ENCODE measurements at regions not wholly inside any gene's neighbourhood (a gene's known extent, or its start where the extent isn't known, plus 50 kb on each side); places are given as distances from the start of the nearest gene placed in this dataset.
A peak's percentile ranks its signal among the peaks of the same experiment; 100 is the strongest.
"Not testable (repeated sequence)": the region's sequence is repeated elsewhere in the genome, so short reads cannot be mapped to it uniquely, and the experiment has no call there.

DNA sequence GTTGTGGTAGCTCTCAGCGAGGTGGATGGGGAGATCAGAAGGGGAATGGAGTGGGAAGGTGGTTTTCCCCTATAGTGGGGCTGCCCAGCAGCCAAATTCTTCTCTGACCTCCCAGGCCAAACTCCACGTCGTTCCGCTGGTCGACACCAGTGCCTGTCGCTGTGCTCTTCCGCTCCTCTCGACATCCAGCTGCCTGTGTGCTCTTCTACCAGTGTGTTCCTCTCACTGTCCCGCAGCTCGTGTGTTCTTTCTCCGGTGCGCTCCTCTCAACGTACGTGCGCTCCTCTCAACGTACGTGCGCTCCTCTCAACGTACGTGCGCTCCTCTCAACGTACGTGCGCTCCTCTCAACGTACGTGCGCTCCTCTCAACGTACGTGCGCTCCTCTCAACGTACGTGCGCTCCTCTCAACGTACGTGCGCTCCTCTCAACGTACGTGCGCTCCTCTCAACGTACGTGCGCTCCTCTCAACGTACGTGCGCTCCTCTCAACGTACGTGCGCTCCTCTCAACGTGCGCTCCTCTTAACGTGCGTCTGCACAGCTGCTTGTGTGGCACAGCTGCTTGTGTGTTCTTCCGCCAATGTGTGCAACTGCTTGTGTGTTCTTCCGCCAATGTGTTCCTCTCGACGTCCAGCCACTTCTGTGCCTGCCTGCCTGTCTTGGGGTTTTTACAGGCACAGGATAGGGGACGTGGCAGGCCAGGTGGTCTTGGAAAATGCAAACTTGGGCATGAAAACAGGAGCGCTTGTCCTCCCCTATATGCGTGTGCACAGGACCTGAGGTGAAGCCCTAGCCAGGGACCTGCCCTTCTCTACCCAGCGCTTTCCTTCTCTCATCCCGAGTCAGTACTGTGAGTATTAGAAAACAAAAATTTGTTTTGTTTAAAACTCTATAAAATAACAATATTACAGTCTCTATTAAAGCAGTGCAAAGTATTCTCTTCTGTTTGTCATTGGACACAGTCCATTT is 991.1 kb downstream of the GBE1 start:
- Mint-ChIP-seq H3K9me3 (no peaks in the 10 kb centered on the region), H3K27me3 (no peaks in the 10 kb centered on the region), H3K4me1 (no peaks in the 10 kb centered on the region), H3K36me3 (ENCODE audit: insufficient read depth) (peaks cover 1% of the 10 kb centered on the region), H3K4me3 (peak overlapping the region; percentile 43), H3K27ac (ENCODE audit: low read depth) (no peak overlapping the region)
- no peak for DNase-seq (ENCODE audit: low spot score in 2 of 2)
- peak; percentile 25 for ATAC-seq (replicated peaks; ENCODE audit: extremely low read depth, poor library complexity, severe bottlenecking)

DNA sequence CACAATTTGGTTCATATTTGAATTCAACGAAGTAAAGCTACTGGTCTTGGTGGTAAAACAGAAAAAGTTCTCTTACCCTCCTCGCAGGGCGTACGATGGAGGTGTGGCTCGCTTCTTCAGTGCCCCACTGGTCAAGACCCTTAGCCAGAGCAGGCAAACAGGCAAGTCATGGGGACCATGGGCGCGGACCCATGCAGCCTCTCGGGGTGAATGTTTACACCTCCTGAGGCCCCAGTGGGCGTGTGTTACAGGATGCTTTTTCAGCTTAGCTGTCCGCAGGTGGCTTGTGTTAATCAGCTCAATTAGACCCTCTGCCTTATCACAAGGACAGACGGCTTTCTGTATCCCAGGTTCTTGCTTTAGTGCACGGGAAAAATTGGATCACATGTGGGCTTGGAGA is 991.8 kb downstream of the GBE1 start:
- Mint-ChIP-seq H3K27ac (ENCODE audit: low read depth) (no peak overlapping the region), H3K27me3 (no peaks in the 10 kb centered on the region), H3K4me3 (peak overlapping the region; percentile 43), H3K36me3 (ENCODE audit: insufficient read depth) (peaks cover 1% of the 10 kb centered on the region), H3K4me1 (no peaks in the 10 kb centered on the region), H3K9me3 (no peaks in the 10 kb centered on the region)
- no peak for DNase-seq (ENCODE audit: low spot score in 2 of 2)
- no peak for ATAC-seq (replicated peaks; ENCODE audit: extremely low read depth, poor library complexity, severe bottlenecking)

DNA sequence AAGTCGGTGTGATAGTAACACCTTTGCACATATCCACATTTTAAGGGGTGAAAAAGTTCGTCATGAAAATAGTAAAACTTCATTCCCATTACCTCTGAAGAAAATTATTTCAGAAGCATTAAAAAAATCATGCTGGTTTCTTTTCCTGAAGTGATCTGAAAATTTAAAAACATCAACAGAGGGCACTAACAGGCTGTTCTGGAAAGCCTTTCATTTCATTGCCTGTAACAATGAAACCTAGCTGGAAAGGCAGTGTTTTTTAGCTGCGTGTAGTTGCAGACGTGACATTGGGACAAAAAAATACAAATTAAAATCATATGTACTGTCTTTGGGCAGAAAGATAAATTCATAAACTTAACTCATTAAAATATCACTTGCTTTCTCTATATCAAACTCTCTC is 993.8 kb downstream of the GBE1 start:
- DNase-seq (ENCODE audit: low spot score in 2 of 2) (no peak), ATAC-seq (replicated peaks; ENCODE audit: extremely low read depth, poor library complexity, severe bottlenecking) (no peak)
- Mint-ChIP-seq H3K27me3 (no peaks in the 10 kb centered on the region), H3K27ac (ENCODE audit: low read depth) (no peak overlapping the region), H3K4me1 (no peaks in the 10 kb centered on the region), H3K4me3 (no peak overlapping the region), H3K36me3 (ENCODE audit: insufficient read depth) (peaks cover 1% of the 10 kb centered on the region), H3K9me3 (no peaks in the 10 kb centered on the region)

DNA sequence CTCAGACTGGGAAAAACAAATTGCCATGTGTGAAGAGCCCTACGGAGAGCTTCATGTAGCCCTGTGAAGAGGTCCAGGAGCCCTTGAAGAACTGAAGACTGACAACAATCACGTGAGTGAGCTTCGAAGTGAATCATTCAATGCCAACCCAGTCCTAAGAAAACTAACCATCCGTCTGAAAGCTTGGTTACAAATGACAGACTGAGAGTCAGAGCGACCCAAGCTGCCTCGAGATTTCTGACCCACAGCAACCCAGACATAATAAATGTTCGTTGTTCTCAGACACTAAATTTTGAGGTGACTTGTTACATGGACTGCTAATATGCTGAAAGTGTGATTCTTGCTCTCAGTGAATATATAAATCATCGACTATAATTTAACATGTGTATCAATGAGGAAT is 987.2 kb upstream of the ROBO1 start:
- Mint-ChIP-seq H3K4me1 (no peaks in the 10 kb centered on the region), H3K4me3 (no peak overlapping the region), H3K27me3 (no peaks in the 10 kb centered on the region), H3K9me3 (peaks cover 19% of the 10 kb centered on the region), H3K27ac (ENCODE audit: low read depth) (no peak overlapping the region), H3K36me3 (ENCODE audit: insufficient read depth) (no peaks in the 10 kb centered on the region)
- ATAC-seq (replicated peaks; ENCODE audit: extremely low read depth, poor library complexity, severe bottlenecking), result no peak
- no peak for DNase-seq (ENCODE audit: low spot score in 2 of 2)

DNA sequence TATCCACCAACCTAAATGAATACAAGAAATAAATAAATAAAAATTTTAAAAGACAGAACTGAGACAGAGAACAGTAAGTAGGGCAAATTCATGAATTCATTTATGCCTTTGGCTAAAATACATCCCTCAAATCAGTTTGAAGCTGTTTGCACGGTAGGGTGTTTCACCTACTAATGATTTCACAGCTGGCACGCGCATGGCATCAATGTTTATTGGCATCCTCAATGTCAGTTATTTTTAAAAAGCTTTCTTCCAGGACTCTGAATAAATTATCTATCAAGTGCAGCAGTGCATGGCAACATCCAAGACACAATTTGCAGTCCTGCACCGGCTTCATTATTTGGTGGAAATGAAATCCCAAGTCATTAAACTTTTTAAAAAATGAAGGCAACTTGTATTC is 985.2 kb upstream of the ROBO1 start:
- Mint-ChIP-seq H3K4me1 (no peaks in the 10 kb centered on the region), H3K27ac (ENCODE audit: low read depth) (no peak overlapping the region), H3K27me3 (no peaks in the 10 kb centered on the region), H3K9me3 (peaks cover 21% of the 10 kb centered on the region), H3K4me3 (no peak overlapping the region), H3K36me3 (ENCODE audit: insufficient read depth) (no peaks in the 10 kb centered on the region)
- ATAC-seq (replicated peaks; ENCODE audit: extremely low read depth, poor library complexity, severe bottlenecking), result no peak
- DNase-seq (ENCODE audit: low spot score in 2 of 2), result no peak

DNA sequence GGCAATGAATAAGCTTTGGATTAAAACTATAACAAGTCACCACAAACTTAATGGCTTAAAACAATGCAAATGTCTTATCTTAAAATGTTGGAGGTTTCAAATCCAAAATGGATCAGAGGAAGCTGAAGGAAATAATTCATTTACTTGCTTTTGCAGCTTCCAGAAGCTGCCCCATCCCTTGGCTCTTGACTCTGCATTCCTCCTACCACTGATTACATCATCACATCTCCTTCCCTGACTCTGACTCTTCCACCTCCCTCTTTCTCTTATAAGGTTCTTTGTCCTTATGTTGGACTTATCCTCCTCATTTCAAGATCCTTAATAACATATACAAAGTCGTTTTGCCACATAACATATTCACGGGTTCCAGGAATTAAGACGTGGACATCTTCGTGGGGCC is 982.8 kb upstream of the ROBO1 start:
- Mint-ChIP-seq H3K4me3 (no peak overlapping the region), H3K27me3 (no peaks in the 10 kb centered on the region), H3K4me1 (no peaks in the 10 kb centered on the region), H3K9me3 (peaks cover 25% of the 10 kb centered on the region), H3K27ac (ENCODE audit: low read depth) (no peak overlapping the region), H3K36me3 (ENCODE audit: insufficient read depth) (no peaks in the 10 kb centered on the region)
- no peak for ATAC-seq (replicated peaks; ENCODE audit: extremely low read depth, poor library complexity, severe bottlenecking)
- DNase-seq (ENCODE audit: low spot score in 2 of 2), result no peak

DNA sequence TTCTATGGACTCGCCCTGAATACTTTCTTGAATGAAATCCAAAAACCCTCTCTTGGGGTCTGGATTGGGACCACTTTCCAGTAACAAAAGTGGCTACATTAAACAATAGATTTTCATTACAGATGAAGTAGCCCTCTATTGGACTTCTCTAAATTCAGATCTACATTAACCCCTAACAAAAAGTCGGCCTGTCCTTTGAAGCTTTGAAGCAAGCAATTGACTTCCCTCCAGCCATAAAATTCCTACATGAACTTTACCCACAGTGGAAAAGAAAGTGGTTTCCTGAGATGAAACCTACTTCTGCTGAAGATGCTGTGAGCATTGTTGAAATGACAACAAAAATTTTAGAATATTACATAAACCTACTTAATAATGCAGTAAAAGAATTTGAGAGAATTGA is 967.1 kb upstream of the ROBO1 start:
- Mint-ChIP-seq H3K4me1 (no peaks in the 10 kb centered on the region), H3K9me3 (peaks cover 11% of the 10 kb centered on the region), H3K27me3 (no peaks in the 10 kb centered on the region), H3K4me3 (no peak overlapping the region), H3K27ac (ENCODE audit: low read depth) (no peak overlapping the region), H3K36me3 (ENCODE audit: insufficient read depth) (no peaks in the 10 kb centered on the region)
- DNase-seq (ENCODE audit: low spot score in 2 of 2), result no peak
- no peak for ATAC-seq (replicated peaks; ENCODE audit: extremely low read depth, poor library complexity, severe bottlenecking)

DNA sequence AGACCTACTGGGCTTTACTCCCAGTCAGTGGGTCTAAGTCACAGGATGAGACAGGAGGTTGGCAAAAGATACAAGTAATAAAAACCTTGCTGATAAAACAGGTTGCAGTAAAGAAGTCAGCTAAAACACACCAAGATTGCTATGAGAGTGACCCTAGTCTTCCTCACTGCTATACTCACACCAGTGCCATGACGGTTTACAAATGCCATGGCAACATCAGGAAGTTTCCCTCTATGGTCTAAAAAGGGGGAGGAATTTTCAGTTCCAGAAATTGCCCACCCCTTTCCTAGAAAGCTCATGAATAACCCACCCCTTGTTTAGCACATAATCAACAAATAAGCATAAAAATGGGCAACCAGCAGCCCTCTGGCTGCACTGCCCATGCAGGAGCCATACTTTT is 966.7 kb upstream of the ROBO1 start:
- ATAC-seq (replicated peaks; ENCODE audit: extremely low read depth, poor library complexity, severe bottlenecking) (no peak), DNase-seq (ENCODE audit: low spot score in 2 of 2) (no peak)
- H3K9me3 Mint-ChIP-seq, result peaks cover 8% of the 10 kb centered on the region
- H3K4me1 Mint-ChIP-seq, result no peaks in the 10 kb centered on the region
- no peaks in the 10 kb centered on the region for H3K27me3 Mint-ChIP-seq
- H3K27ac Mint-ChIP-seq (ENCODE audit: low read depth), result no peak overlapping the region
- no peak overlapping the region for H3K4me3 Mint-ChIP-seq
- H3K36me3 Mint-ChIP-seq (ENCODE audit: insufficient read depth), result no peaks in the 10 kb centered on the region

DNA sequence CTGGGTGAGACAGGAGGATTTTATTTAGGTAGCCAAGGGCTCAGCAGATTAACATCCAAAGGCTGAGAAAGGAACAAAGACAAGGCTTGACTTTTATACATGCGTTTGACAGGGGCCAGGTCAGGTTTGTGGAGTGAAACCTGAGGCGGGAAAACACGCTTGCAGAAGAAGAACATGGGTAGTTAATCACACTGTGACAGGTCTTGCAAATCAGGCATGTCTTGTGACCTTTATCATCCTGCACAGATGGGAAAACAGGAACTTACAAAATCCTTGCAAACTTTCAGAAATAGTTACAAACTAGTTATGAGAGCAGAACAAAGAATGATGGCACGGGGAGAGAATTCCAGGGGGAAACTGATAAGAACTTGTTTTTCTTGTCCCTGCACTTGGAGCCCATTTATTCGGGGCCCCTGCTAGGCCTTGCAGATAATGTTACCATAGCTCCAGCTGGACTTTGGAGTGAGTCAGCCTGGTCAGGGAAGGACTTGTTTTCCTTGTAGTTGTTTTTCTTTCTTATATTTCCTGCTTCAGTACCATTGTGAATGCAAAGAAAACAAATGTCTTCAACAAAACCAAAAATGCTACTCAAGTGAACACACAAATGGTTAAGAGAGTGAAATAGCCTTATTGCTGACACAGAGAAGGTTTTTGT is 965.9 kb upstream of the ROBO1 start:
- no peak for ATAC-seq (replicated peaks; ENCODE audit: extremely low read depth, poor library complexity, severe bottlenecking)
- H3K4me3 Mint-ChIP-seq, result no peak overlapping the region
- peaks cover 12% of the 10 kb centered on the region for H3K9me3 Mint-ChIP-seq
- DNase-seq (ENCODE audit: low spot score in 2 of 2), result no peak
- H3K27me3 Mint-ChIP-seq, result no peaks in the 10 kb centered on the region
- no peaks in the 10 kb centered on the region for H3K36me3 Mint-ChIP-seq (ENCODE audit: insufficient read depth)
- H3K4me1 Mint-ChIP-seq, result no peaks in the 10 kb centered on the region
- H3K27ac Mint-ChIP-seq (ENCODE audit: low read depth), result no peak overlapping the region

DNA sequence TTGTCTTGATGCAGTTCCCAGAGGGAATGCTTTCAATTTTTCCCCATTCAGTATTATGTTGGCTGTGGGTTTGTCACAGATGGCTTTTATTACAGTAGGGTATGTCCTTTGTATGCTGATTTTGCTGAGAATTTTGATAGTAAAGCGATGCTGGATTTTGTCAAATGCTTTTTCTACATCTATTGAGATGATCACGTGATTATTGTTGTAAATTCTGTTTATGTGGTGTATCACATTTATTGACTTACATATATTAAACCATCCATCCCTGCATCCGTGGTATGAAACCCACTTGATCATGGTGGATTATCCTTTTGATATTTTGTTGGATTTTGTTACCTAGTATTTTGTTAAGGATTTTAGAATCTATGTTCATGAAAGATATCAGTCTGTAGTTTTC is 959.8 kb upstream of the ROBO1 start:
- ATAC-seq (replicated peaks; ENCODE audit: extremely low read depth, poor library complexity, severe bottlenecking); H3K27ac Mint-ChIP-seq (ENCODE audit: low read depth): not testable (repeated sequence)
- H3K9me3 Mint-ChIP-seq, result peaks cover 27% of the 10 kb centered on the region

DNA sequence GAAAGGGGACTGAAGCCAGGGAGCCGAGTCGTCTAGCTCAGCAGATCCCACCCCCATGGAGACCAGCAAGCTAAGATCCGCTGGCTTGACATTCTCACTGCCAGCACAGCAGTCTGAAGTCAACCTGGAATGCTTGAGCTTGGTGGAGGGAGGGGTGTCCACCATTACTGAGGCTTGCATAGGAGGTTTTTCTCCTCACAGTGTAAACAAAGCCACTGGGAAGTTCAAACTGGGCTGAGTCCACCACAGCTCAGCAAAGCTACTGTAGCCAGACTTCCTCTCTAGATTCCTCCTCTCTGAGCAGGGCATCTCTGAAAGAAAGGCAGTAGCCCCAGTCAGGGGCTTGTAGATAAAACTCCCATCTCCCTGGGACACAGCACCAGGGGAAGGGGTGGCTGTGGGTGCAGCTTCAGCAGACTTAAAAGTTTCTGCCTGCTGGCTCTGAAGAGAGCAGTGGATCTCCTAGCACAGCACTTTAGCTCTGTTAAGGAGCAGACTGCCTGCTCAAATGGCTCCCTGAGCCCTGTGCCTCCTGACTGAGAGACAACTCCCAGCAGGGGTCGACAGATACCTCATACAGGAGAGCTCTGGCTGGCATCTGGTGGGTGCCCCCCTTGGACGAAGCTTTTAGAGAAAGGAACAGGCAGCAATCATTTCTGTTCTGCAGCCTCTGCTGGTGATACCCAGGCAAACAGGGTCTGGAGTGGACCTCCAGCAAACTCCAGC is 942.0 kb upstream of the ROBO1 start:
- not testable (repeated sequence) for H3K36me3 Mint-ChIP-seq (ENCODE audit: insufficient read depth); H3K4me1 Mint-ChIP-seq; H3K4me3 Mint-ChIP-seq; ATAC-seq (replicated peaks; ENCODE audit: extremely low read depth, poor library complexity, severe bottlenecking); H3K27ac Mint-ChIP-seq (ENCODE audit: low read depth); H3K27me3 Mint-ChIP-seq; DNase-seq (ENCODE audit: low spot score in 2 of 2)
- peaks cover 31% of the 10 kb centered on the region for H3K9me3 Mint-ChIP-seq

More for the DNA sequence above, 959.8 kb upstream of the ROBO1 start:
- H3K36me3 Mint-ChIP-seq (ENCODE audit: insufficient read depth); DNase-seq (ENCODE audit: low spot score in 2 of 2); H3K4me3 Mint-ChIP-seq; H3K4me1 Mint-ChIP-seq; H3K27me3 Mint-ChIP-seq: not testable (repeated sequence)

DNA sequence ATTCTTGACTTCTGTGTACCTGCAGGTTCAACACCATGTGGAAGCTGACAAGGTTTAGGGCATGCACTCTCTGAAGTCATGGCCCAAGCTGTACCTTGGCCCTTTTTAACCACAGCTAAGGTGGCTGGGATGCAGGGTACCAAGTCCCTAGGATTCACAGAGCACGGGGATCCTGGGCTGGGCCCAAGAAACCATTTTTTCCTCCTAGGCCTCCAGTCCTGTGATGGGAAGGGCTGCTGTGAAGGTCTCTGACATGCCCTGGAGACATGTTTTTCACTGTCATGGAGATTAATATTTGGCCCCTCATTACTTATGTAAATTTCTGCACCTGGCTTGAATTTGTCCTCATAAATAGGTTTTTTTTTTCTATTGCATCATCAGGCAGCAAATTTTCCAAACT is 937.5 kb upstream of the ROBO1 start:
- no peak for ATAC-seq (replicated peaks; ENCODE audit: extremely low read depth, poor library complexity, severe bottlenecking)
- H3K4me3 Mint-ChIP-seq, result no peak overlapping the region
- no peaks in the 10 kb centered on the region for H3K27me3 Mint-ChIP-seq
- H3K9me3 Mint-ChIP-seq, result peaks cover 8% of the 10 kb centered on the region
- no peak for DNase-seq (ENCODE audit: low spot score in 2 of 2)
- peaks cover 1% of the 10 kb centered on the region for H3K36me3 Mint-ChIP-seq (ENCODE audit: insufficient read depth)
- H3K4me1 Mint-ChIP-seq, result no peaks in the 10 kb centered on the region
- H3K27ac Mint-ChIP-seq (ENCODE audit: low read depth), result no peak overlapping the region

Data from central memory CD8-positive, alpha-beta T cell (primary cell).